H1 (cell line): ENCODE measurements at regions not wholly inside any gene's neighbourhood (a gene's known extent, or its start where the extent isn't known, plus 50 kb on each side); places are given as distances from the start of the nearest gene placed in this dataset.
"Not testable (repeated sequence)": the region's sequence is repeated elsewhere in the genome, so short reads cannot be mapped to it uniquely, and the experiment has no call there.

ENCODE experiments used
- CTCF ChIA-PET: fragments of 300-600 bp; sonication (Branson Sonifier 250); formaldehyde crosslinking; loops from one replicate; lab custom pipeline; 2021; ENCODE audit not compliant: partially characterized antibody; lab: Charles Lee
- POLR2A ChIA-PET: fragments of 300-600 bp; sonication (Branson Sonifier 250); formaldehyde crosslinking; loops from one replicate; lab custom pipeline; 2021; ENCODE audit warnings: inconsistent platforms; ENCODE audit not compliant: partially characterized antibody; lab: Charles Lee
- DNase-seq, 2 experiments: peaks; one replicate each; pipeline versions ENCODE4 v3.0.0 to v3.0.0-alpha.2; 2010 to 2022; ENCODE audit warnings: low spot score in 2 of 2, low read depth in 1 of 2, mixed read lengths in 1 of 2
- FAIRE-seq: peaks from 2 replicates; lab custom pipeline; 2011; peaks lifted over from hg19 to GRCh38; lab: Jason Lieb, UNC
- H2AFZ ChIP-seq: 2 replicates; pipeline ENCODE4 v1.8.1; 2012; ENCODE audit warnings: low read length, inconsistent platforms
- H2AK5ac ChIP-seq: 2 replicates; pipeline ENCODE4 v1.6.1; 2013; ENCODE audit warnings: low read depth, low read length
- H2BK120ac ChIP-seq: replicated peaks from 2 replicates; pipeline ENCODE3; 2013; ENCODE audit warnings: low read depth, low read length, inconsistent platforms
- H2BK12ac ChIP-seq: 2 replicates; pipeline ENCODE4 v1.6.1; 2013; ENCODE audit warnings: low read depth, low read length
- H2BK15ac ChIP-seq: 2 replicates; pipeline ENCODE4 v1.6.1; 2013; ENCODE audit warnings: low read length
- H2BK20ac ChIP-seq: 2 replicates; pipeline ENCODE4 v1.6.1; 2013; ENCODE audit warnings: low read length
- H2BK5ac ChIP-seq: 2 replicates; pipeline ENCODE4 v1.6.1; 2013; ENCODE audit warnings: low read depth, low read length
- H3K14ac ChIP-seq: 2 replicates; pipeline ENCODE4 v1.6.1; 2013; ENCODE audit warnings: inconsistent platforms; ENCODE audit not compliant: insufficient read length
- H3K18ac ChIP-seq: 2 replicates; pipeline ENCODE4 v1.6.1; 2013; ENCODE audit warnings: low read length; ENCODE audit errors: extremely low read depth
- H3K23ac ChIP-seq: 2 replicates; pipeline ENCODE4 v1.6.1; 2013; ENCODE audit warnings: inconsistent platforms; ENCODE audit not compliant: insufficient read length
- H3K23me2 ChIP-seq: 2 replicates; pipeline ENCODE4 v1.6.1; 2013; ENCODE audit warnings: low read depth, low read length
- H3K27ac ChIP-seq: 2 replicates; pipeline ENCODE4 v1.6.1; 2011; ENCODE audit warnings: low read depth, low read length, inconsistent platforms
- H3K27me3 ChIP-seq, 4 experiments: replicated peaks in 1 of 4; 1 replicate in 1 of 4; 2 replicates in 3 of 4; pipeline versions ENCODE4 v1.6.1 to v1.8.1; 2011 to 2013; ENCODE audit warnings: low read length in 3 of 4, mild to moderate bottlenecking in 3 of 4, inconsistent platforms in 2 of 4, mixed read lengths in 2 of 4, moderate library complexity in 1 of 4; ENCODE audit not compliant: control insufficient read depth in 3 of 4, insufficient read depth in 3 of 4; ENCODE audit errors: extremely low read depth in 1 of 4
- H3K36me3 ChIP-seq, 4 experiments: 2 replicates each; pipeline versions ENCODE4 v1.6.1 to v1.8.1; 2011 to 2013; ENCODE audit warnings: mild to moderate bottlenecking in 4 of 4, low read length in 3 of 4, moderate library complexity in 2 of 4, control low read depth in 1 of 4, inconsistent platforms in 1 of 4; ENCODE audit not compliant: insufficient read depth in 4 of 4, control insufficient read depth in 2 of 4
- H3K4ac ChIP-seq: replicated peaks from 2 replicates; pipeline ENCODE3; 2013; ENCODE audit warnings: low read length, low read depth, mixed read lengths, inconsistent platforms; ENCODE audit not compliant: insufficient read length
- H3K4me1 ChIP-seq, 4 experiments: replicated peaks in 1 of 4; 1 replicate in 1 of 4; 2 replicates in 3 of 4; pipeline versions ENCODE4 v1.6.1 to v1.8.1; 2011 to 2013; ENCODE audit warnings: low read length in 3 of 4, inconsistent platforms in 2 of 4, mixed read lengths in 1 of 4; ENCODE audit not compliant: insufficient read depth in 4 of 4, control insufficient read depth in 3 of 4
- H3K4me2 ChIP-seq, 2 experiments: 2 replicates each; pipeline versions ENCODE4 v1.6.1 to v1.8.1; 2011 to 2013; ENCODE audit warnings: low read depth in 2 of 2, low read length in 2 of 2, control low read depth in 1 of 2, inconsistent platforms in 1 of 2, mild to moderate bottlenecking in 1 of 2; ENCODE audit not compliant: insufficient read depth in 1 of 2
- H3K4me3 ChIP-seq, 4 experiments: fragments of 200-600, 300-600 bp in 1 of 4; sonication (generic), shearing (Covaris generic), sonication (Bioruptor Twin) in 1 of 4; 2 replicates each; pipeline versions ENCODE4 v1.5.1 to v1.8.1; 2011 to 2016; ENCODE audit warnings: low read length in 4 of 4, low read depth in 3 of 4, control low read depth in 2 of 4, inconsistent platforms in 2 of 4, mild to moderate bottlenecking in 2 of 4, mixed read lengths in 1 of 4, moderate library complexity in 1 of 4; ENCODE audit not compliant: insufficient read depth in 2 of 4; ENCODE audit errors: extremely low read depth in 1 of 4
- H3K56ac ChIP-seq: replicated peaks from 2 replicates; pipeline ENCODE3; 2013; ENCODE audit warnings: low read depth, mild to moderate bottlenecking, mixed read lengths, low read length, inconsistent platforms; ENCODE audit not compliant: insufficient read length
- H3K79me1 ChIP-seq: 2 replicates; pipeline ENCODE4 v1.6.1; 2013; ENCODE audit warnings: low read depth, low read length, control low read depth
- H3K79me2 ChIP-seq, 2 experiments: 2 replicates each; pipeline versions ENCODE4 v1.6.1 to v1.8.1; 2012 to 2013; ENCODE audit warnings: low read length in 2 of 2, mild to moderate bottlenecking in 2 of 2, inconsistent platforms in 1 of 2; ENCODE audit not compliant: insufficient read depth in 2 of 2, control insufficient read depth in 1 of 2
- H3K9ac ChIP-seq, 4 experiments: replicated peaks in 1 of 4; 1 replicate in 1 of 4; 2 replicates in 3 of 4; pipeline versions ENCODE4 v1.6.1 to v1.8.1; 2011 to 2013; ENCODE audit warnings: low read depth in 3 of 4, low read length in 3 of 4, control low read depth in 2 of 4, mild to moderate bottlenecking in 2 of 4, moderate library complexity in 2 of 4, inconsistent platforms in 1 of 4; ENCODE audit errors: extremely low read depth in 1 of 4
- H3K9me3 ChIP-seq, 2 experiments: 2 replicates each; pipeline versions ENCODE4 v1.6.1 to v1.8.1; 2012 to 2013; ENCODE audit warnings: mild to moderate bottlenecking in 2 of 2, moderate library complexity in 2 of 2, control low read depth in 1 of 2, inconsistent platforms in 1 of 2, low read depth in 1 of 2, low read length in 1 of 2, mixed read lengths in 1 of 2; ENCODE audit not compliant: insufficient read depth in 2 of 2
- H4K20me1 ChIP-seq, 2 experiments: replicated peaks in 1 of 2; 2 replicates each; pipeline versions ENCODE3 to v1.8.1; 2011 to 2013; ENCODE audit warnings: inconsistent platforms in 2 of 2, low read length in 2 of 2, mild to moderate bottlenecking in 1 of 2; ENCODE audit not compliant: insufficient read depth in 2 of 2, control insufficient read depth in 1 of 2
- H4K5ac ChIP-seq: 2 replicates; pipeline ENCODE4 v1.6.1; 2013; ENCODE audit warnings: low read length, low read depth, mixed read lengths, inconsistent platforms; ENCODE audit not compliant: insufficient read length
- H4K8ac ChIP-seq: 2 replicates; pipeline ENCODE4 v1.8.0; 2013; ENCODE audit warnings: mild to moderate bottlenecking, moderate library complexity, low read length, inconsistent platforms; ENCODE audit not compliant: insufficient read depth; ENCODE audit errors: extremely low read depth
- H4K91ac ChIP-seq: replicated peaks from 2 replicates; pipeline ENCODE3; 2013; ENCODE audit warnings: low read length, mixed read lengths, inconsistent platforms; ENCODE audit not compliant: insufficient read length
- BRCA1 ChIP-seq: IDR thresholded peaks from 2 replicates; pipeline ENCODE4 v1.6.1; 2012; ENCODE audit warnings: low read depth, low read length, improper control_type of control experiment
- CEBPB ChIP-seq: IDR thresholded peaks from 2 replicates; pipeline ENCODE4 v1.6.1; 2012; ENCODE audit warnings: low read depth, low read length
- RAD21 ChIP-seq, 2 experiments: IDR thresholded peaks in 1 of 2; conservative IDR thresholded peaks in 1 of 2; 2 replicates each; pipeline ENCODE4 v1.6.1; 2011; ENCODE audit warnings: low read depth in 2 of 2, low read length in 2 of 2, improper control_type of control experiment in 1 of 2, inconsistent platforms in 1 of 2, mild to moderate bottlenecking in 1 of 2, moderate library complexity in 1 of 2
- TAF7 ChIP-seq: optimal IDR thresholded peaks from 2 replicates; pipeline ENCODE3; 2011; ENCODE audit warnings: low read depth, mild to moderate bottlenecking, inconsistent platforms, low read length, moderate library complexity, borderline replicate concordance
- WGBS, 2 experiments: shearing (Covaris generic) in 1 of 2; methylation state at CpG; one replicate each; pipeline versions ENCODE4 v1.1.6 to v1.1.7; 2013 to 2015; ENCODE audit warnings: low lambda C conversion rate in 2 of 2, mixed read lengths in 2 of 2, inconsistent platforms in 1 of 2, low coverage in 1 of 2, missing lambda C conversion rate in 1 of 2; ENCODE audit not compliant: insufficient replicate concordance in 2 of 2, insufficient coverage in 1 of 2, insufficient read length in 1 of 2; ENCODE audit errors: extremely low coverage in 1 of 2, missing lambda C conversion rate in 1 of 2; 5-methylcytosine and 5-hydroxymethylcytosine counted together
- TF ChIP-seq, protein P1 (sequence below): IDR thresholded peaks from 2 replicates; pipeline ENCODE4 v1.6.1; 2012; ENCODE audit warnings: low read length, inconsistent platforms

DNA sequence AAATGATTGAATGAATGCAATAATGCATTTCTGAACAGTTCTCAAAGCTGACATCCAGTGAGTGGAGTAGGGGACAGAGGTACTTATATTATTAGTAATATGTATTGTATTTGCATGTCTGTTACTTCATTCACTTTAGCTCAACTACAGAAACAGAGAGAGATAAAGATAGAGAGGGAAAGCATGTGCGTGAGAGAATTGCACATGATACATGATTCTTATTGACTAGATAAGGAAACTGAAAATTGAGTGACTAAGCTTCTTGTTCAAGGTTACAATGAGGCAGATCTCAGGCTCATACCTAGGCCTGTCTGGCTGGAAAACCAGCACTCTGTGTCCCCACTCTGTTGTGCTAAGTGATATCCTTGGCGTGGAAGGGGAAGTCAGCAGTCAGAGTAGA lies 337.7 kb upstream of the KLF4 start (continued):
- TF ChIP-seq TAF7, result no peak
- TF ChIP-seq, protein P1, sequence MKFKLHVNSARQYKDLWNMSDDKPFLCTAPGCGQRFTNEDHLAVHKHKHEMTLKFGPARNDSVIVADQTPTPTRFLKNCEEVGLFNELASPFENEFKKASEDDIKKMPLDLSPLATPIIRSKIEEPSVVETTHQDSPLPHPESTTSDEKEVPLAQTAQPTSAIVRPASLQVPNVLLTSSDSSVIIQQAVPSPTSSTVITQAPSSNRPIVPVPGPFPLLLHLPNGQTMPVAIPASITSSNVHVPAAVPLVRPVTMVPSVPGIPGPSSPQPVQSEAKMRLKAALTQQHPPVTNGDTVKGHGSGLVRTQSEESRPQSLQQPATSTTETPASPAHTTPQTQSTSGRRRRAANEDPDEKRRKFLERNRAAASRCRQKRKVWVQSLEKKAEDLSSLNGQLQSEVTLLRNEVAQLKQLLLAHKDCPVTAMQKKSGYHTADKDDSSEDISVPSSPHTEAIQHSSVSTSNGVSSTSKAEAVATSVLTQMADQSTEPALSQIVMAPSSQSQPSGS, result no peak
- TF ChIP-seq CEBPB, result no peak
- no peak for TF ChIP-seq RAD21 (IDR thresholded peaks at IDR 0.05 in 1 of 2, conservative IDR thresholded peaks at IDR 0.05 in 1 of 2; ENCODE audit: low read depth in 2 of 2, low read length in 2 of 2)
- no peak for TF ChIP-seq BRCA1

DNA sequence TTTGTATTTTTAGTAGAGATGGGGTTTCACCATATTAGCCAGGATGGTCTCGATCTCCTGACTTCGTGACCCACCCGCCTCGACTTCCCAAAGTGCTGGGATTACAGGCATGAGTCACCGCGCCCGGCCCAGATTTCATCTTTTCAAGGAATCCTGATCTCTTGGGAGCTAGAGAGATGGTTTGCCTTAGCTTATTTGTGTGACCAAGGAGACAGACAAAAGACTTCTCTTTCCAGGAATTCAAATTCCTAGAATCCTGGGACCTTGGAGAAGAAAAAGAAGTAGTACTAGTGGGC lies 337.1 kb upstream of the KLF4 start:
- H2BK5ac ChIP-seq, H3K27me3 ChIP-seq, H3K18ac ChIP-seq, FAIRE-seq, DNase-seq, H3K4me3 ChIP-seq, H3K4me1 ChIP-seq, H3K23ac ChIP-seq, H2BK12ac ChIP-seq, H4K91ac ChIP-seq, H3K79me1 ChIP-seq, H3K14ac ChIP-seq, H3K4me2 ChIP-seq, H3K56ac ChIP-seq, H3K36me3 ChIP-seq, H3K9me3 ChIP-seq, H3K9ac ChIP-seq, H3K27ac ChIP-seq, H2AK5ac ChIP-seq, H3K79me2 ChIP-seq, H2BK15ac ChIP-seq, H3K4ac ChIP-seq, H2AFZ ChIP-seq, H3K23me2 ChIP-seq, H4K8ac ChIP-seq, POLR2A ChIA-PET, H4K5ac ChIP-seq, H2BK20ac ChIP-seq, H2BK120ac ChIP-seq, H4K20me1 ChIP-seq: not testable (repeated sequence)
- CTCF ChIA-PET, result interaction anchor here (0.9 to 1.4 kb wide), 2 partner anchors 42 to 343 kb away, joined by 3 read pairs; no protein-coding TSS in a partner anchor
- 97% methylated on average over 7 of the region's 7 CpGs; no CpG with 5 or more reads in 1 of the 2 experiments for WGBS, 2 experiments
